Esophagus mucosa (tissue), 1 donor: ENCODE measurements at regions not wholly inside any gene's neighbourhood (a gene's known extent, or its start where the extent isn't known, plus 50 kb on each side); places are given as distances from the start of the nearest gene placed in this dataset.
"Not testable (repeated sequence)": the region's sequence is repeated elsewhere in the genome, so short reads cannot be mapped to it uniquely, and the experiment has no call there.

Experiments
- ATAC-seq: fragments of 200-7000 bp; cut with Tn5 transposase; one replicate; pipeline ENCODE4 v1.9.1; 2020
- donor health status: DM: yes; HTN: yes; CAD: no.

DNA sequence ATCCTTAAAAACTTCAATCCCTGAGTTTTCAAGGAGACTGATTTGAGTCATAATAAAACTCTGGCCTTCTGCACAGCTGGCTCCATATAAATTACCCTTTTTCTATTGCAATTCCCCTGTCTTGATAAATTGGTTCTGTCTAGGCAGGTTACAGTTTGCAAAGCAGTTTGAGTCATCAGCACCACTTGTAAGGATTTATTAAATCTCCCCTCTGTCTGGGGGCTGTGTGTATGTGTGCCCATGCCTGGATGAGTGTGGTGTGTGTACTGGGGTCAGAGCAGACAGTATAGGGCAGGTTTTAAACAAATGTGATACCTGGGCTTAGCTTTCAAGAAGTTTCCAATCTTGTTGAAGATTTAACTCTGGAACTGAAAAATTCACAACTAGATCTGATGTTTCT, 228.6 kb downstream of the FNDC1 start:
- no peak for ATAC-seq

DNA sequence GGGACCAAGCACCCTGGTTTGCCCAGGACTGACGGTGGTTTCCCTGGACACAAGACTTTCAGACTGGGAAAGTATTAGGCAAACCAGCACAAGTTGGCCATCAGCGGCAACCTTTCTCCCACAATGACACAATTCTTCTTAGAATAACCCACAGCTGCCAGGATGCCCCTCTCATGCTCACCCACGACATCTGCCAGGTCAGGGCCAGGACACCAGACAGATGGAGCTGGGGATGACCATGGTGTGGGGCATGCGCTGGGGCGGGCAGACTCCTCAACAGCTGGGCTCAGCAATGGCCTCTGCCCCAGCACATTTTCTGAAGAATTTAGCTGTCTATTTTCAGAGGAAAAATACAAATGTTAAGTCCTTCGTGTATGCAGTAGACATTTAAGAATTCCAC, 226.4 kb downstream of the FNDC1 start:
- ATAC-seq: no peak

DNA sequence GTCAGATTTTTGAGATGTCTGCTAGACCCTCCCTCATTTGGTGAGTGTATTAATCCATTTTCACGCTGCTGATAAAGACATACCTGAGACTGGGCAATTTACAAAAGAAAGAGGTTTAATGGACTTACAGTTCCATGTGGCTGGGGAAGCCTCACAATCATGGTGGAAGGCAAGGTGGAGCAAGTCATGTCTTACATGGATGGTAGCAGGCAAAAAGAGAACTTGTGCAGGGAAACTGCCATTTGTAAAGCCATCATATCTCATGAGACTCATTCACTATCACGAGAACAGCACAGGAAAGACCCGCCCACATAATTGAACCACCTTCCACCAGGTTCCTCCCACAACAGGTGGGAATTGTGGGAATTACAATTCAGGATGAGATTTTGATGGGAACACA, 223.5 kb downstream of the FNDC1 start:
- ATAC-seq: not testable (repeated sequence)

DNA sequence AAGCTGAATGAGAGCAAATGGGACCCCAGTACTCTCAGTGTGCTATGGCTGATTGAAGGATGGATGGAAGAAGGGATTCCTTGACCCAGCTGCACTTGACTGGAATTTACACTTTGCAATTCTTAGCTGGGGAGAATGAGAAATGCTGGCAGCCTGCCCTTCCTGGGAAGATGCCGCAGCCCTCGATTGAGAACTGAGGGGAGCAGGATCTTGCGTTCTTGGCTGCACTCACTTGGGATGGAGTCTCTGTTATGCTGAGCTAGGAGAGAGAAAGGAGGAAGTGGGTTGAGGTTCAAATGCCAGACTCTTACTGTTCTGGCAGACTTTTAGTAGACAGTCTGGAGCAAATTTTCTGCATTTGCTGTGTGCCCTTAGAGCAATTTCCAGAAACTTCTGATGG, 221.2 kb downstream of the FNDC1 start:
- ATAC-seq: no peak

DNA sequence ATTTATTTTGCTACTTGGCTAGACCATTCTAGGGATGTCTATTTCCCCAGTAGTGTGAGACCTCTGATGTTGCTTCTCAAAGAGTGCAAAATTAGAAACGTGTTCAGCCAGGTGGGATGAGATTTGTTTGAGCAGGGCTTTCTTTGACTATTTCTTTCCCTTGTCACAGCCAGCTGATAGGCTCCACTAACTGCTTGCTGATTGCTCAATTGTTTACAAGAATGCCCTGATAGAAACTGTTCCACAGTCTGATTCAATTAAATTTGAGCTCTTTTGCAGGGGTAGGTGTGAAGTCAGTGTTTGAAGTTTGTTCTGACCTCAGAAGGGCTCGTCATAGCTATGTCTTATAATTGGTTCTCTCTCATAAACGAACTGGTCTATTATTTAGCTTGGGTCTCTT, 220.5 kb downstream of the FNDC1 start:
- ATAC-seq: no peak

DNA sequence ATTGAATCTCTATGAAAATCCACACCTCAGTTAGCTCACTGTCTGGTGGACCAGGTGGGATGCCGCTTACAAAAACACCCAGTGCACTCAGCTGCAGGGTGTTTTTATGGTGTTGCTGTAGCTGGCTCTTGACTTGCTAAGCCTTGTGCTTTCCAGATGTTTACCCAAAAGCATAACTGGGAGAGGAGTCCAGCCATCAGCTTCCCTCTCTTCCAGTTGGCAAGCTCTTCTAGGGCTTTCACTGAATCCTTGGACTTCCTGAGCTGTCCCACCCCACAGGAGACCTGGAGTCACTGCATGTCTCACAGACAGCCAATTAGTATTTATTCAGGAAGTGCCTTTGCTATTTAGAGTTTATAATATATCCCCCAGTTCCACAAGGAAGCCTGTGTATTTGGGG, 210.9 kb downstream of the FNDC1 start:
- no peak for ATAC-seq

DNA sequence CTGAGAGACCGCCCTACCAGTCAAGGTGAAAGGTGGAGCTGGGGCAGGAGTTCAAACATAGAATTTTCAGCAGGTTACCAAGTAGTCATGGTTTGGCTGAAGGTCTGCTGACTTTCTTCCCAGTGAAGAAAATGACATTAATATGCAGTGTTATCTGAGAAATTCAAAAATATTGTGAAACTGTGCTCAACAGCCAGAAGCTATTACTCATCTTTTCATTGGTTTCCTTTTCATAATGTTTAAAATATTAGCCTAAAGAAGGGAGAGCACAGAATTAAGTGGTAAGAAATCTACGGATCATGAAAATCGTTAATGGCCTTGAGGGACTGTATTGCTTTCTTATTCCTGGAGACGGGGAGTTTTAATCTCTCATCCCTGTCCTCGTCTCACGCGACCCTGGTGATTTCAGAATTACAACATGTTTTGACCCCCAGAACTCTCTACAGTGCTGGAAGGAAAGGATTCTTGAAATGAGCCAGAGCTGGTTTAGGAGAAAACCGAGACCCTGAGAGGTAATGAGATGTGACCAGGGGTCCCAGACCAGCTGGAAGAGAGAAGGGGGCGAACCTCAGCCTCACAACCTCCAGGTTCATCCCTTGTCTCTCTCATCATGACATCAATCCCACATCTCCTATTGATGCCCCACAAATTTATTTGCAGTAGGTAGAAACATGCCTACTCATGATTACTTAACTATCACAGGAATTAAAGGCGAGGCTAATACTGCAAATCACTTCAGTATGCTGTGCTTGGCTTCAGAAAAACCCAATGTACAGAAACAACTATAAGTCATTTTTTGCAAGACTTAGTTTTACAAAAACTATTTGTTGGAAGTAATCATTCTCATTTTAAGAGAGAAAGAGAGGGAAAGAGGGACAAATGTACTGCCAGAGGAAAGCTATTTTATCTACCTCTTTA, 209.5 kb downstream of the FNDC1 start:
- ATAC-seq: no peak

DNA sequence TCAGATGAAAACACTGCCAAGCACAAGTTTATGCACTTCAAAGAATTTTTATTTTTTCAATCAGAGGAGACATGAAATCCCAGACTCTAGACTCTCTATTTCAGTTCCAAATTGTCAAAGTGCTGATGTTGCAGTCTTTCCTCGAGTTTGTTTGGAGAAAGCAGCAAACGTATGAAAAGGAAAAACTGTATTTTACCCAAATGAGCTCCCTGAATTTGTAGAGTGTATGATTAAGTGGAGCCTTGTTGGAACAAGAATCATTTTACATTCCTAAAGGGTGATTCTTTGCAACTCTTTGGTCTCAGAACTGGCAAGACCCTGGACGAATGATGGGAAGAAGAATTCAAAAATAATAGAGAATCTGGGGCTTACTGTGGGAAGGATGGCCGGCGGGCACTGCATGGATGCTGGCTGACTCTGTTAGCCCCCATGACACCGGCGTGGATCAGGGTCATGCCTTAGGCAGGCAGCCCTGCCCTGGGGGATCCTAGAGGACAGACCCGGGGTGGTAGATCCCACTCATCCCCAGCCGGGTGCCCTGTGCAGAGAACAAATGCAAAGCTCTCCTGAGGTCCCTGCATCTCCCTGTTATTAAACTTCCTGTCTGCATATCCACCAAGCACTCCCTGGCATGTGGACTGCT, 207.4 kb downstream of the FNDC1 start:
- ATAC-seq: no peak

DNA sequence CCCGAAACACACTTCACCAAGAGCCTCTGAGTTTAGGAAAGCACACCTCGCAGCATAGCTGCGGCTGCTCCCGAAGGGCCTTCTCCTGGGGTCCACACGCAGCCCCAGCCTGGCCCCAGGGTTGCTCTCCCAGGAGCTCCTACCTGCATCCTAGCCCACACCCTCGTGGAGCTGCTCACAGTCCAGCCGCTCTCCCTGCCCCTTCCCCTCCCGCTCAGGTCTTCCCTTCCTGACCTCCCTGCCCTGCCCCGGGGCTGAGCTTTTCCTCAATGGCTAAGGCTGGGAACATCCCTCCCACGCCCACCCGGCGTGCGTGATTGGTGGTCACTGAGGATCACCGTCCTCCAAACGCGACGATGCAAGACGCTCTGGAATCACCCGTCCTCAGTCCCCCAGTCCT, 205.8 kb downstream of the FNDC1 start:
- no peak for ATAC-seq

DNA sequence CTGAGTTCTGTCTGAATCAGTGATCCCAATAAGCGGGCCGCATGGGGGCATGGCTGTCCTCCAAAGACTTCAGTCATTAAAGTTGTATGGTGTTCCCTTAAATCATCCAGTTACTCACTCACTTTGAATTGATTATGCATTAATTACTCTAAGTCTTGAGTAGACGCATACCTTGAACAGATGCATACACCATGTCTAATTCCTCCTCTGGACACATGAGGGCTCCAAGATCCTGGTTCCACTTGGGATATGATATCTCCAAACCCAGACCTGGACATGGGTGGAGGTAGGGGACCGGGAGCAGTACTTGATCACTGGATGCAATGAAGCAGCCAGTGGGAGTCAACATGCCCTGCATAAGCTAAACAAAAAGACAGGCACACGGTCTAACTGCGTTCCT, 204.5 kb downstream of the FNDC1 start:
- no peak for ATAC-seq

DNA sequence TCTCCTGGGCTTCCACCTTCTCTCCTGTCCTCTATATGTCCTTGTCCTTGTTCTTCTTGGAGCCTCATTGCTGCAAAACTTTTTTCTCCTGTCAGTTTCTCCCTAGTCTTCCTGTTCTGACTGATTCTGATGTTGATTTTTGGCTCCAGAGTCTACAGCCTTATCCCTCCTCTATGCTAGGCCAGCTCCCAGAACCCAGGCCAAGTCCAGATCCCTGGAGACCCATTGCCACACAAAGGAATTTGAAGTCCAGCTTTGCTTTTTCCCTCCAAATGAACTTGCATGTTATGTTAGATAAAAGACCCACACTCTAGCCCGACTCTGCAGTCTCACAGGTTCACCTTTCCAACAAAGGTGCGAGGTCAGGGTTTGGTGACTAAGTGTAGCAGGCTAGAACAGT, 203.1 kb downstream of the FNDC1 start:
- no peak for ATAC-seq

DNA sequence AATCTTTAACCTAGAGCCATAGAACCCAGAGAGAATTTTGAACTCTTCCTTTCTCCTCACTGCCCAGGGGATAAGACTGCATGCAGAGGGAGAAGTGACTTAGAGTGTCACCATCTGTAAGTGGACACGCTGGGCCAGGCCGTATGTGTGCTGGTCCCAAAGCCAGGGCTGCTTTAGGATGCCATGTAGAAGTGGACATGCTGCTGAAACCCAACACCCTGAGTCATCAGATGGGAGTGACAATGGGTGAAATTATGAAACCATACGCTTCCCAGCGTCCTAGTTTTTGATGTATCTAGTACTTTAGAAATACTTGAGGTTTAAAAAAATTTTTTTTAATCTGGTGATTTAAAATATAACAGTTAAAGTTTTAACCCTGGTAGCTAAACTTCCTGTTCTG, 191.1 kb downstream of the FNDC1 start:
- ATAC-seq: no peak

DNA sequence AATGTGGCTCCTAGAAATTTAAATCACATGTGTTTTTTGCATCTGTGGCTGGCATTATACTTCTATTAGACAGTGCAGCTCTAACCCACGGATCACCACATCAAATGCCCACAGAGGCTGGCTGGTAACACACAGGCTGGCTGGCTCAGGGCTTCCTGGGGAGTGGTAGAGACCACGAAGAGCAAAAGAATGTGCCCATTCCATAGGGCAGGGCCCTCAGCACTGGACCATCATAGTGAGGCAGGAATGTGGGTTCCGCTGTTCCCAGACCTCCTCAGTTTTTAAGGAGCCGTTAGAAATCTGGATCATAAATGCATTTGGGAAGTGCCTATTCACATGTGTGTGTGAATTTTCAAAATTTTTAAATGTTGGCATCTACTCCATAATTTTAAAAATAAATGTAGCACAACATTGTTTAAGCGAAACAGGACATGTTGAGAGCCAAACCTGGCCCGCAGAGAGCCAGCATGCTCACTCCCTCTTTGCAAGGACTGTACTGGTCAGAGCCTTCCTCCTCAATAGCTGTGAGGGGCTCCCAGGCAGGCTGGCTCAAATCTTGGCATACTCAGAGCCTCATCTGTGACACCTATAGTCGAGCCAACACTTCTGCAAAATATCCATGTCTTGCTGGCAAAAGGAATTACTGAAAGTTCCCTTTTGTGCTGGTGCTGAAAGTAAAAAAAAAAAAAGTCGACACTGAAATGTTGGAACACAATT, 190.5 kb downstream of the FNDC1 start:
- no peak for ATAC-seq

DNA sequence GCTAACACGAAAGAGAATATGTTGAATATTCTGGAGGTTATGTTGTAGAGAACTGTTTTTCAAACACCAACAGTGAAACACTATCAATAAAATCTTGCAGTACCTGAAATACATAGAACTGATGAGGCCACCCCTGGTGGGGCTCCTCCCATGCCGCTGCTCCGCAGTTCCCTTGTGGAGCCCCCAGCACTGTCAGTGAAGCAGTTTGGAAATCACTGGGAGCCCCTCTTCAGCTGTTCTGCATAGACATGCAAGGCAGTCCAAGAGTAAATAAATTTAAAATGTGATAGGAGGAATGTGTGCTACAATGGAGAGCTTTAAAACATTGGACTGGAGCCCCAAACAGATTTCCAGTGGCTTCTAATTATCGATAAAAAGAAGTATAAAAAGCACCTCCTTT, 189.4 kb downstream of the FNDC1 start:
- no peak for ATAC-seq

DNA sequence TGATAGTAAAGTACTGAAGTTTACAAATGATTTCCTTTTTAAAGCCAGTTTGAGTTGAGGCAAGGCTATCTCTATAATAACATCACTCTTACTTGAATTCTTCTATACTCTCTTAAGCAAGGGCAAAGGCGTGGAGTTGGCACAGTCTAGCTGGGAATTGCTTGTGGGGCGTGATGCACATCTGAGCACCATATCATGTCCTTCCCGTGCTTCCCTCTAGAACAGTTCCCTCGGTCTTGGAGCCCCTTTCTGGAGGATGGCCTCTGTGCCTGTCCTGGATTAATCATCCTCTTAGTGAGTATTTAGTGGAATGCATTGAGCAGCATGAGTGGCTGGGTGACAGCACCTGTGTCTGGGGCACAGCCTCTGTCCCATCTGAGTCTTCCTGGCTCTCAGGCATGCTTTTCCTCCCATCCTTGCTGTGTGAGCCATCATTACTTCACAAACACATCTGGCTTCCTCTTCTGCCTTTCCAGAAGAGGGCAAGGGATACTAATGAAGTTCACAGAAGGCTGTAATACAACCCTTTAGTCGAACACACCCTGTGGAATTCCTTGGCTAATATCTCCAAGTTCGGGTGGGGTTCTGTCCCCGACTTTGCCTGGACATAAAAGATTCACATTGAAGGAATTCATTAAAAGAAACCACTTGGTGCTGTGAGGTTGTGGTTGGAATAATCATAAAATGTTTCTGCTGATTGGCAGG, 188.2 kb downstream of the FNDC1 start:
- ATAC-seq: no peak

DNA sequence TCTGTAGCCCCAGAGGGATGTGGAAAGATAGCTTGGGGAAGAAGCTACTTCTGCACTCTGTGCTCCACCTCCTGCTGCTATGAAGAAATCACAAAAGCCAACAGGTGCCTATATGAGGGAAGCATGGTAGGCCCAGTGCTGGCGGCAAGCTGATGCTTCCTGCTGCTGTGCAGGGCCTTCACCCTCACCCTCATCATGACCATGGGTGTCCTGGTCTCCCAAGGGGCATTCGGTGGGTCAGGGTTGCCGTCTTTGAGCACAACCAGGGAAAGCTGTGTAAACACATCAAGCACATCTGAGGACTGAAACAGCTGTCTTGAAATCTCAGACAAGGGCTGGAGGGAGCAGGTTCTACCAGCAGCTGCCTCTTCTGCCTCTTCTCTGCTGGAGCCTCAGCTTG, 184.0 kb downstream of the FNDC1 start:
- no peak for ATAC-seq

DNA sequence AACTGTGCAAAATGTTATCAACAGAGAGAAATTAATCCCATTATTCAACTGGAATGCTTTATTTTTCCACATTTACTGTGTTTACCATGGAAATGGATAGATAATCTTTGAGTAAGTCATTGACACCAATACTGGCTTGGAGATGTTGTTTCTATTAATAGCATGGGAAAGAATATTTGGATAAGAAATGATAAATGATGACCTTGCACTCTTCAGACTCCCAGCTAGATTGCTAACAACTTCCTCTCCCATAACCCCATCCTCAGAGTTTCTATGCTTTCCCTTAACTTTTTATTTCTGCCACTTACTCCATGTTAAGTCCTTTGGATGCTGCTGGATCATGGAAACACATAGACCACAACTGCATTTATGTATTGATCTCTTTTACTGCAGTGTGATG, 182.5 kb downstream of the FNDC1 start:
- no peak for ATAC-seq

DNA sequence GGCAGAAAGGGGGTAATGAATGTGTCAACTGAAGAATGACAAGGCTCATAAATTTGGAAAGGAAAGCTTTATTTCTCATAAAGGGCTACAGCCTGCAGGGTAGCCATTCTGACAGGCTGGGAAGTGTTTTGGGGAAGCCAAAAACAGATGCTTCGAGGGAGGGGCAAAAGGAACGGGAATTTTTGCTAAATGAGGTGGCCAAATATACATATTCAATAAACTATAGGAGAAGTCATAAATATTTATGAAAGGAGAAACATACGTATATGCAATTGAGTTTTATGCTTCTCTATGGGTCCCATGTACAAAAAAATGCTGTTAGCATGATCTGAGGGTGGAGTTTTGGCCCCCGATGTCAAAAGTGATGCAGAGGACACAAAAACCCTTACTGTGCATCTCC, 180.7 kb downstream of the FNDC1 start:
- ATAC-seq: no peak

DNA sequence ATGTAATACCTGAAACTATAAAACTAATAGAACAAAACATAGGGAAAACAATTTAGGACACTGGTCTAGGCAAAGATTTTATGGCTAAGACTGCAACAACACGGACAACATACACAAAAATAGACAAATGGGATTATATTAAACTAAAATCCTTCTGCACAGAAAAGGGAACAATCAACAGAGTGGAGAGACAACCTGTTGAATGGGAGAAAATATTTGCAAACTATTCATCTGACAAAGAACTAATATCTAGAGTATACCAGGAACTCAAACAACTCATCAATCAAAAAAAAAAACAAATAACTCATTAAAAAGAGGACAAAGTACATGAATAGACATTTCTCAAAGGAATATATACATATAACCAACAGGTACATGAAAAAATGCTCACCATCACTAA, 174.5 kb downstream of the FNDC1 start:
- ATAC-seq: no peak

DNA sequence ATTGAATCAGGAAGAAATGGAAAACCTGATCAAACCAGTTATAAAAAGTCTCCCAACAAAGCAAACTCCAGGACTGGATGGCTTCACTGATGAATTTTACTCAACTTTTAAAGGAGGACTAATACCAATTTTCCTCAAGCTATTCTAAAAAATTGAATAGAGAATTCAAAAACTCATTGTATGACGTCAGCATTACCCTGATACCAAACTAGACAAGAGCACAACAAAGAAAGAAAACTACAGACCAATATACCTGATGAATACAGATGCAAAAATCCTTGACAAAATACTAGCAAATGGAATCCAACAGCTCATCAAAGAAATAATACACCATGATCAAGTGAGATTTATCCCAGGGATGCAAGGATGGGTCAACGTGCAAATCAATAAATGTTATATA, 172.9 kb downstream of the FNDC1 start:
- no peak for ATAC-seq

DNA sequence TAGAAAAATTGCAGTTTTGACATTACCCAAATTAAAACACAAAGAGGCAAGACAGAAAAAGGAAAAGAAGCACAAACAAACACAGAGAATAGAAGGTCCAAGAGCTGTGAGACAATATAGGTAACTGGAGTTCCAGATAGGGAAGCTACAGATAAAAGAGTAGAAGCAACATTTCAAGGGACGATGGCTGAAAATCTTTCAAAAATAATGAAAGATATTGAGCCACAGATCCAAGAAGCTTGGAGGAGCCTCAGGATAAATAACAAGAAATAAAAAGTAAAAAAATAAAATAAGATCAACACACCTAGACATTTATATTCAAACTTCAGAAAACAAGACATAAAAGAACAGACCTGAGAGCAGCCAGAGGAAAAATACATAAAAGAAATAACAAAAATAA, 164.9 kb downstream of the FNDC1 start:
- ATAC-seq: no peak

DNA sequence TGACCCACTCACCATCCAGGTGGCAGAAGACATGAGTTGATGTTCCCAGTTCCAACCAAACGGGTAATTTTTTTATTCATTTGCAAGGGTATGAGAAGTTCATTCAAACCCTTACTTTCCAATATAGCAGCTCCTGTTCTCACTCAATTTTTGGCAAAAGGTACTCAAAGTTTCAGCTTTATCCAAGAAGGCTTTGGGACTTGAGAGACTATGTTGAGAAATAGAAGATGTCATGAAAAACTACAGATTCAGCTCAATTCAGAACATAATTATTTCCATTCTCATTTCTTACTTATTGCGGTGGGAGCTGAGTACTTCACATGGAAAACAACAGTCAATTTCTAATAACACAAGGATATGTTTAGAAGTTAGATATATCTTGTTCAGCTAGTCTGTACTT, 162.3 kb downstream of the FNDC1 start:
- ATAC-seq: no peak

DNA sequence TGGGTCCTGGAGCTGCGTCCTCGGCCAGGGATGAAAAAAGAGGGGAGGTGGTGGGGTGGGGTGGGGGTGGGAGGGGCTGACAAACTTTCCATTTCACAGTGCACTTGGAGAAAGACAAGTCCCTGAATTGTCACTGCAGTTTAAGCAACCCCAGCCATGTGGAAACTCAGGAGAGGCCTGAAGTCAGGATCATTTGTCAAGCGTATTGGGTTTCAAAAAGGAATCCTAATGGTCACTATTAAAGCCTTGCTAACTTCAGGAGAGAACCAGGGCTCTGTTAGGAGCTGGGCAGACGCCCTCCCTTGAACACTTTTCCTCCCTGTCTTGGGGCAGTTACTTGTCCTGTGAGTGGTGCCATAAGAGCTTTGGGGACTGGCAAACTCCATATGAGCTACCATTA, 159.9 kb downstream of the FNDC1 start:
- no peak for ATAC-seq
